IgD-negative memory B cell (primary cell): ENCODE measurements at regions not wholly inside any gene's neighbourhood (a gene's known extent, or its start where the extent isn't known, plus 50 kb on each side); places are given as distances from the start of the nearest gene placed in this dataset.
A peak's percentile ranks its signal among the peaks of the same experiment; 100 is the strongest.

Experiments
- H3K27ac Mint-ChIP-seq, 3 donors: one replicate each; pipeline ENCODE4 v1.8.0; 2020 to 2022; ENCODE audit warnings: mild to moderate bottlenecking in 3 of 3, mixed read lengths in 3 of 3, moderate library complexity in 1 of 3
- H3K27me3 Mint-ChIP-seq: one replicate; pipeline ENCODE4 v1.8.0; 2021; ENCODE audit warnings: mixed read lengths
- H3K36me3 Mint-ChIP-seq: one replicate; pipeline ENCODE4 v1.8.0; 2020; ENCODE audit warnings: mild to moderate bottlenecking, mixed read lengths
- H3K4me1 Mint-ChIP-seq, 3 donors: one replicate each; pipeline ENCODE4 v1.8.0; 2020 to 2022; ENCODE audit warnings: mixed read lengths in 3 of 3, mild to moderate bottlenecking in 1 of 3
- H3K4me3 Mint-ChIP-seq, 4 donors: one replicate each; pipeline ENCODE4 v1.8.0; 2020 to 2022; ENCODE audit warnings: mild to moderate bottlenecking in 4 of 4, mixed read lengths in 4 of 4, moderate library complexity in 3 of 4
- H3K9me3 Mint-ChIP-seq, 3 donors: one replicate each; pipeline ENCODE4 v1.8.0; 2020 to 2021; ENCODE audit warnings: mixed read lengths in 3 of 3, mild to moderate bottlenecking in 1 of 3

DNA sequence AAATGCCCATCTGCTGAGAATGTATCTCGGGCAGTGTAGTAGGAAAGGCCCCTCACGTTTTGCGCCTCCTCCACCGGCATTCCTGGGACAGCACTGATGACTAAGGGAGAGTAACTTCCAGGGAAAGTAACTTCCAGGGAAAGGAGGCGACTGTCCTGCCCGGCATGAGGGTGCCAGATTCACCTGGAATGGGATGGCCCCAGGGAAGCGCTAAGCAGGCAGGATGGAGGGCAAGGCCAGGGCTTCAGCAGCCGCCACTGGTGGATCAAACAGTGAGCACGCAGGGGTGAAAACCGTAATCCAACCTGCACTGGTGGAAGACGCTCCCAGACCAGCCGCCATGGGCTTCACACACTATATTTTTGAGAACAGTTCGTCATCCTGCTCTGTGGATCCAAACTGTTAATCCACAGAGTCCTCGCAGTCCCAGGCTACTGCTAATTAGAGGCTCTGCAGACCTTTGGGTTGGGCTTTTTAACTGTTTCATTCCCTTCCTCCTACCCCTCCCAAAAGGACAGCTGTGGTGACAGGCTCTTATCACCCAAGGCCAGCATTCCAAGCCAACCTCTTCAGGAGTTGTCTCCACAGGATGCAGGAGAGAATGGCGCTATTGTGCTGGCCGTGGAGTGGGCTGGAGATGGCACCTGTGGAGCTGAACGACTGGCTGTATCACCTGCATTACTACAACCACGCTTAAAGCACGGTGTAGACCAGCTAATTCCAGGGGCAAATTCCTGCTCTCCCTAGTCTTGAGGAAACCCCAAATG, 178.9 kb downstream of the DLL1 start:
- Mint-ChIP-seq H3K9me3 (peaks cover 0 to 2% (median 0%) of the 10 kb centered on the region in 3 donors), H3K4me3 (no peak overlapping the region), H3K36me3 (no peaks in the 10 kb centered on the region), H3K27me3 (peaks cover 4% of the 10 kb centered on the region), H3K27ac (no peak overlapping the region), H3K4me1 (no peaks in the 10 kb centered on the region)

- peaks cover 0 to 6% (median 0%) of the 10 kb centered on the region in 3 donors for H3K9me3 Mint-ChIP-seq
- H3K4me3 Mint-ChIP-seq, result no peak overlapping the region
- H3K4me1 Mint-ChIP-seq, result no peaks in the 10 kb centered on the region
- H3K36me3 Mint-ChIP-seq, result no peaks in the 10 kb centered on the region
- no peak overlapping the region for H3K27ac Mint-ChIP-seq
- peaks cover 4% of the 10 kb centered on the region for H3K27me3 Mint-ChIP-seq
These were observed 179.7 kb downstream of the DLL1 start for GRCh38 chr6:170111141-170111664.

- Mint-ChIP-seq H3K27ac (no peak overlapping the region), H3K4me1 (no peaks in the 10 kb centered on the region), H3K9me3 (peaks cover 0 to 6% (median 0%) of the 10 kb centered on the region in 3 donors), H3K36me3 (no peaks in the 10 kb centered on the region), H3K4me3 (no peak overlapping the region), H3K27me3 (peaks cover 4% of the 10 kb centered on the region)
These were observed 180.4 kb downstream of the DLL1 start for GRCh38 chr6:170110201-170111140.

GRCh38 chr6:170108890-170109587, 181.8 kb downstream of the DLL1 start:
- H3K4me1 Mint-ChIP-seq, result no peaks in the 10 kb centered on the region
- no peak overlapping the region for H3K4me3 Mint-ChIP-seq
- peaks cover 4% of the 10 kb centered on the region for H3K27me3 Mint-ChIP-seq
- peaks cover 0 to 6% (median 5%) of the 10 kb centered on the region in 3 donors for H3K9me3 Mint-ChIP-seq
- H3K27ac Mint-ChIP-seq, result no peak overlapping the region
- H3K36me3 Mint-ChIP-seq, result no peaks in the 10 kb centered on the region

- Mint-ChIP-seq H3K4me3 (no peak overlapping the region), H3K36me3 (no peaks in the 10 kb centered on the region), H3K27me3 (peaks cover 4% of the 10 kb centered on the region), H3K4me1 (no peaks in the 10 kb centered on the region), H3K9me3 (peaks cover 0 to 6% (median 5%) of the 10 kb centered on the region in 3 donors), H3K27ac (no peak overlapping the region)
These were observed 182.4 kb downstream of the DLL1 start for GRCh38 chr6:170108456-170108855.

DNA sequence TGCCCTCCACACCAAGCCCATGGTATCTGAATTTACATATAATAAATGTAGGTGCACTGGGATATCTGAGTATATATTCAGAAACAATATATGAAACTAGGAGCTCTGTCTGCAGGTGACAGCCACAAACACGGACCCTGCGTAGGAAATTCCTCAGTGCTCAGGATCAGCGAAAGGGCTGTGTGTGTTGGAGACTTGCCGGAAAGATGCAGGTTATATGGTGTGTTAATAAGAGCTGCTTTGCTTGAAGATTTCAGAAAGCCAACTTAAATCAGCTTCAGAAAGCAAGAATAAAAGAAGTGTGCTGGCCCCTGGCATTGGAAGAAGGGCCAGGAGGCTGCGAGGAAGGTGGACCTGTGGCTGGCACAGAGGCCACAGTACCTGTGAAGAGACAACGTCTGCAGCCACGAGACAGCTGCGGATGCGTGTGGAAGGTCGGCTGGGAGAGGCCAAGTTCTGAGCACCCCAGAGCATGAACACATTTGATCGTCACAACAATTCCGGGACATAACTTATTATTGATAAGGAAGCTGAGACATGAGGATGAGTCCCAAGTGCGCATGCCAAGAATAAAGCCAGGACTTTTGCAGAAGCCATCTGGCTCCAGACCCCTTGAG, 183.2 kb downstream of the DLL1 start:
- Mint-ChIP-seq H3K9me3 (peaks cover 0 to 6% (median 5%) of the 10 kb centered on the region in 3 donors), H3K4me3 (no peak overlapping the region), H3K27me3 (peaks cover 4% of the 10 kb centered on the region), H3K27ac (no peak overlapping the region), H3K4me1 (no peaks in the 10 kb centered on the region), H3K36me3 (no peaks in the 10 kb centered on the region)

DNA sequence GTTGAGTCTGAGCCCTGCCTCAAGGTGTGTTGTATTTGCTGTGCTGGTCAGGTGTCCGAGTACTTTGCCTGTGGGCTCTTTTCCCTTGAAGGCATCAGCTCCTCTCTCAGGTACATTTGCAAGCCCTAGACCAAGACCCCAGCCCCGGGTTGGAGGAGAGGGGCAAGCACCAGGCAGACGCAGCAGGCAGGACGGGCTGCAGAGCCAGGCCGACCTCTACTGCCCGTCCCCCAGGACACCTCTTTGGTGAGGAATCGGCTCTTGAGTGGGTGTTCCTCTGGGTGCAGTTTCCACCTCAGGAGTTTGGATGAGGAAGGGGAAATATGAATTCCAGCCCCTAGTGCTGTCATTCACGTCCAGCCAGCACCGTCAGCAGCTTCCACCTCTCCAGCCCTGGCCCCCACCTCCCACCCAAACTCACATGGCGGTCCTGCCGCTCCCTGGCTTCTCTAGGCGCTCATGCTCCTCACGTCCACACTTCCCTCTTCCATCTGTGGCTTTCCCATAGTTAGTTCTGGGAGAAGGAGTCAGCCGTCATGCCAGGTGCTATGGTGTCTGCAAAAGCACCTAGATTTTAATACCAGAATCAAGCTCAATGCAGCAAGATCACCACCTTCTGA, 183.9 kb downstream of the DLL1 start:
- no peak overlapping the region for H3K27ac Mint-ChIP-seq
- H3K4me1 Mint-ChIP-seq, result no peaks in the 10 kb centered on the region
- H3K9me3 Mint-ChIP-seq, result peaks cover 0 to 6% (median 5%) of the 10 kb centered on the region in 3 donors
- H3K27me3 Mint-ChIP-seq, result peaks cover 4% of the 10 kb centered on the region
- H3K36me3 Mint-ChIP-seq, result no peaks in the 10 kb centered on the region
- H3K4me3 Mint-ChIP-seq, result no peak overlapping the region

- Mint-ChIP-seq H3K4me3 (no peak overlapping the region), H3K27ac (no peak overlapping the region), H3K9me3 (peaks cover 0 to 12% (median 10%) of the 10 kb centered on the region in 3 donors)
These were observed 188.0 kb downstream of the DLL1 start for GRCh38 chr6:170102582-170103481.

DNA sequence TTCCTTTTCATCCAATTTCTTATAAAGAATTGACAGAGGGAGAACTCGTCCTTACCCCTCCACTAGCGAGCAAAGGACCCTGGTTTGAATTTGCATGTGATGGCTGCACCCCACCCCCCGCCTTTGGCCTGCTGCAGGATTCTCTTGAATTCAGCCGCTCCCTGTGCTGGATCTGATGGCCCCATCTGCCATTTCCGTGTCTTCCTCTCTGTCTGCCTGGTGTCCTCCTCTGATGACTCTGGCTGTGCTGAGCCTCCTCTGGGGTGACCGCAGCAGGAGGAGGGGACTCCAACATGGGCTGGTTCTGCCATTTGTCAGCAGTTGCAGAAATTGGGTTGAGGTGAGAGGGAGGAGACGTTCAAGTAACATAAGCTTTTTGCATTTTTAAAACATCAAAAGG, 188.8 kb downstream of the DLL1 start:
- Mint-ChIP-seq H3K4me3 (no peak overlapping the region), H3K27ac (peak overlapping the region in 1 of 3 donors; percentile 31), H3K36me3 (no peaks in the 10 kb centered on the region), H3K9me3 (peaks cover 0 to 12% (median 8%) of the 10 kb centered on the region in 3 donors), H3K27me3 (peaks cover 2% of the 10 kb centered on the region), H3K4me1 (no peaks in the 10 kb centered on the region)

More at GRCh38 chr6:170102582-170103481, 188.0 kb downstream of the DLL1 start:
- H3K36me3 Mint-ChIP-seq, result no peaks in the 10 kb centered on the region
- H3K27me3 Mint-ChIP-seq, result peaks cover 2% of the 10 kb centered on the region
- H3K4me1 Mint-ChIP-seq, result no peaks in the 10 kb centered on the region

- Mint-ChIP-seq H3K27me3 (peaks cover 2% of the 10 kb centered on the region), H3K9me3 (peaks cover 0 to 12% (median 7%) of the 10 kb centered on the region in 3 donors), H3K4me3 (no peak overlapping the region), H3K27ac (no peak overlapping the region), H3K36me3 (no peaks in the 10 kb centered on the region), H3K4me1 (no peaks in the 10 kb centered on the region)
These were observed 189.4 kb downstream of the DLL1 start for GRCh38 chr6:170101281-170102035.

GRCh38 chr6:170100046-170100445, 190.8 kb downstream of the DLL1 start:
- Mint-ChIP-seq H3K9me3 (peaks cover 0 to 11% (median 4%) of the 10 kb centered on the region in 3 donors), H3K27ac (no peak overlapping the region), H3K4me3 (no peak overlapping the region), H3K4me1 (no peaks in the 10 kb centered on the region), H3K36me3 (no peaks in the 10 kb centered on the region), H3K27me3 (peaks cover 2% of the 10 kb centered on the region)

DNA sequence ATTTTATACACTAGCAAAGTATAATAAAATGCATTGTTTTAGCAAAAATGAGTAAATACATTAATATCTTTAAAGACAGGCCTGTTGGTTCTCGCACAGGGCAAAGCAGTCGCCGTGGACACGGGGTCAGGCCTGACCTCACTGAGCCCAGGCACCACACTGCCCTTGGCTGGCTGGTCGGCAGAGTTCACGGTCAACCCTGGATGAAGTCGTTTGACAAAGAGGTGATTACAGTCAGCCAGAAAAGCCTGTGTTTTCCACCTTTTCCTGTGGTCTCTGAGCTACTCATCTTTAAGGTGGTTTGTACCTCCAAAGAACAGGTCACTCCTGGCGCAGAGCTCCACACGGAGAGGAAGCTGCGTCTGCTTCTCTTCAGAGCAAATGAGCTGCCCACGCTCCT, 191.5 kb downstream of the DLL1 start:
- H3K36me3 Mint-ChIP-seq, result no peaks in the 10 kb centered on the region

More for the DNA sequence above, 191.5 kb downstream of the DLL1 start:
- no peak overlapping the region for H3K27ac Mint-ChIP-seq
- peaks cover 0 to 7% (median 4%) of the 10 kb centered on the region in 3 donors for H3K9me3 Mint-ChIP-seq
- H3K4me3 Mint-ChIP-seq, result no peak overlapping the region
- H3K4me1 Mint-ChIP-seq, result no peaks in the 10 kb centered on the region
- H3K27me3 Mint-ChIP-seq, result peaks cover 5% of the 10 kb centered on the region
